HS-27A (cell line): ENCODE measurements at regions not wholly inside any gene's neighbourhood (a gene's known extent, or its start where the extent isn't known, plus 50 kb on each side); places are given as distances from the start of the nearest gene placed in this dataset.
"Not testable (repeated sequence)": the region's sequence is repeated elsewhere in the genome, so short reads cannot be mapped to it uniquely, and the experiment has no call there.

Experiments
- DNase-seq: peaks from one replicate; pipeline ENCODE4 v3.0.0-alpha.2; 2012; ENCODE audit warnings: low read depth, missing footprints

- no peak for DNase-seq
Measured at GRCh38 chr6:144359783-144360182, 74.6 kb downstream of the UTRN start.

- no peak for DNase-seq
Measured at GRCh38 chr6:144360401-144360800, 75.3 kb downstream of the UTRN start.

- no peak for DNase-seq
Measured at GRCh38 chr6:144361016-144361415, 75.9 kb downstream of the UTRN start.

- DNase-seq, result no peak
Measured at GRCh38 chr6:144362042-144363018, 77.2 kb downstream of the UTRN start.

GRCh38 chr6:144364208-144364720 lies 79.1 kb downstream of the UTRN start:
- no peak for DNase-seq

GRCh38 chr6:144364782-144365181 lies 79.6 kb downstream of the UTRN start:
- DNase-seq, result no peak

- DNase-seq, result no peak
Measured at GRCh38 chr6:144365271-144365670, 80.1 kb downstream of the UTRN start.

GRCh38 chr6:144369696-144370095 lies 84.6 kb downstream of the UTRN start:
- not testable (repeated sequence) for DNase-seq

- DNase-seq, result no peak
Measured at GRCh38 chr6:144372116-144372515, 87.0 kb downstream of the UTRN start.

- DNase-seq, result no peak
Measured at GRCh38 chr6:144372611-144373594, 87.8 kb downstream of the UTRN start.

GRCh38 chr6:144374525-144374924 lies 89.4 kb downstream of the UTRN start:
- not testable (repeated sequence) for DNase-seq

- DNase-seq, result no peak
Measured at GRCh38 chr6:144377586-144378210, 92.6 kb downstream of the UTRN start.

GRCh38 chr6:144378437-144378836 lies 93.3 kb downstream of the UTRN start:
- no peak for DNase-seq

- DNase-seq, result no peak
Measured at GRCh38 chr6:144379356-144379755, 94.2 kb downstream of the UTRN start.

- not testable (repeated sequence) for DNase-seq
Measured at GRCh38 chr6:144381499-144381898, 96.4 kb downstream of the UTRN start.

GRCh38 chr6:144383336-144383735 lies 98.2 kb downstream of the UTRN start:
- DNase-seq, result no peak

- DNase-seq, result no peak
Measured at GRCh38 chr6:144384427-144384826, 99.3 kb downstream of the UTRN start.

- DNase-seq, result not testable (repeated sequence)
Measured at GRCh38 chr6:144389474-144389873, 104.3 kb downstream of the UTRN start.

GRCh38 chr6:144390202-144390601 lies 105.1 kb downstream of the UTRN start:
- no peak for DNase-seq

- DNase-seq, result no peak
Measured at GRCh38 chr6:144390886-144391285, 105.8 kb downstream of the UTRN start.

- DNase-seq, result no peak
Measured at GRCh38 chr6:144392536-144392935, 107.4 kb downstream of the UTRN start.

GRCh38 chr6:144394210-144394609 lies 109.1 kb downstream of the UTRN start:
- no peak for DNase-seq
